IMR-90 (cell line): ENCODE measurements at regions not wholly inside any gene's neighbourhood (a gene's known extent, or its start where the extent isn't known, plus 50 kb on each side); places are given as distances from the start of the nearest gene placed in this dataset.

Experiments used
- ATAC-seq: fragments of 200-7000 bp; cut with Tn5 transposase; 2 replicates; pipeline ENCODE4 v1.9.1; 2020; ENCODE audit warnings: low read depth, mild to moderate bottlenecking, moderate library complexity
- BruUV-seq: library from RNA; stranded (reverse); fragments of 400-500 nt; replicated peaks from 2 replicates; lab custom pipeline; 2021; lab: Mats Ljungman, UMichigan
- CTCF ChIA-PET: fragments of 300-600 bp; formaldehyde crosslinking; extraction: SDS; loops from one replicate; lab custom pipeline; 2021; ENCODE audit warnings: antibody characterized with exemption; lab: Yijun Ruan, JAX
- POLR2A ChIA-PET: fragments of 300-600 bp; sonication (Branson Sonifier 250); formaldehyde crosslinking; loops from one replicate; lab custom pipeline; 2022; ENCODE audit warnings: antibody characterized with exemption; ENCODE audit not compliant: unreplicated experiment; lab: Charles Lee
- DNase-seq: peaks from one replicate; pipeline ENCODE4 v3.0.0; 2013
- H2AFZ ChIP-seq: replicated peaks from 2 replicates; pipeline ENCODE3; 2013; ENCODE audit warnings: low read length, mild to moderate bottlenecking; ENCODE audit not compliant: poor library complexity
- H2AK5ac ChIP-seq: 2 replicates; pipeline ENCODE4 v1.6.1; 2013; ENCODE audit warnings: low read depth, low read length, inconsistent platforms
- H2AK9ac ChIP-seq: replicated peaks from 2 replicates; pipeline ENCODE3; 2013; ENCODE audit warnings: mild to moderate bottlenecking, low read depth, low read length, moderate library complexity; ENCODE audit not compliant: poor library complexity
- H2BK120ac ChIP-seq: 2 replicates; pipeline ENCODE4 v1.6.1; 2013; ENCODE audit warnings: low read depth, low read length, inconsistent platforms
- H2BK15ac ChIP-seq: 3 replicates; pipeline ENCODE4 v1.6.1; 2013; ENCODE audit warnings: low read depth, low read length, inconsistent platforms
- H2BK20ac ChIP-seq: 2 replicates; pipeline ENCODE4 v1.6.1; 2013; ENCODE audit warnings: low read depth, mild to moderate bottlenecking, inconsistent platforms, low read length, moderate library complexity
- H2BK5ac ChIP-seq: 2 replicates; pipeline ENCODE4 v1.6.1; 2013; ENCODE audit warnings: mild to moderate bottlenecking, low read depth, low read length, inconsistent platforms; ENCODE audit not compliant: poor library complexity, severe bottlenecking
- H3K14ac ChIP-seq: replicated peaks from 2 replicates; pipeline ENCODE4 v1.6.1; 2013; ENCODE audit warnings: low read depth, low read length, inconsistent platforms
- H3K18ac ChIP-seq: 2 replicates; pipeline ENCODE4 v1.6.1; 2013; ENCODE audit warnings: low read depth, low read length, control low read depth
- H3K23ac ChIP-seq: 2 replicates; pipeline ENCODE4 v1.6.1; 2013; ENCODE audit warnings: low read depth, low read length, inconsistent platforms
- H3K27ac ChIP-seq: 2 replicates; pipeline ENCODE4 v1.5.1; 2013; ENCODE audit warnings: mild to moderate bottlenecking, control low read depth, low read length; ENCODE audit not compliant: insufficient read depth
- H3K27me3 ChIP-seq: 2 replicates; pipeline ENCODE4 v1.6.1; 2013; ENCODE audit warnings: low read length; ENCODE audit not compliant: control insufficient read depth, insufficient read depth
- H3K36me3 ChIP-seq: 2 replicates; pipeline ENCODE4 v1.6.1; 2013; ENCODE audit warnings: low read length, mixed read lengths; ENCODE audit not compliant: control insufficient read depth, insufficient read depth
- H3K4ac ChIP-seq: 2 replicates; pipeline ENCODE4 v1.6.1; 2013; ENCODE audit warnings: low read depth, low read length, inconsistent platforms
- H3K4me1 ChIP-seq: 2 replicates; pipeline ENCODE4 v1.6.1; 2013; ENCODE audit warnings: low read length, mixed read lengths; ENCODE audit not compliant: control insufficient read depth, insufficient read depth
- H3K4me2 ChIP-seq: 2 replicates; pipeline ENCODE4 v1.6.1; 2013; ENCODE audit warnings: low read depth, mild to moderate bottlenecking, control low read depth, low read length, moderate library complexity
- H3K4me3 ChIP-seq: 2 replicates; pipeline ENCODE4 v1.5.1; 2013; ENCODE audit warnings: low read depth, mild to moderate bottlenecking, control low read depth, low read length, moderate library complexity; ENCODE audit not compliant: insufficient read depth
- H3K56ac ChIP-seq: 2 replicates; pipeline ENCODE4 v1.6.1; 2013; ENCODE audit warnings: low read length, inconsistent platforms; ENCODE audit not compliant: insufficient read depth; ENCODE audit errors: extremely low read depth
- H3K79me1 ChIP-seq, 2 experiments: 2 replicates each; pipeline ENCODE4 v1.6.1; 2013; ENCODE audit warnings: low read length in 2 of 2, inconsistent platforms in 1 of 2, low read depth in 1 of 2
- H3K9ac ChIP-seq: 2 replicates; pipeline ENCODE4 v1.6.1; 2013; ENCODE audit warnings: low read depth, low read length, control low read depth
- H3K9me1 ChIP-seq: 2 replicates; pipeline ENCODE4 v1.6.1; 2013; ENCODE audit warnings: low read length, inconsistent platforms; ENCODE audit not compliant: insufficient read depth
- H3K9me3 ChIP-seq: 2 replicates; pipeline ENCODE4 v1.6.1; 2013; ENCODE audit warnings: low read length; ENCODE audit not compliant: control insufficient read depth, insufficient read depth
- H4K20me1 ChIP-seq: 2 replicates; pipeline ENCODE4 v1.6.1; 2013; ENCODE audit warnings: low read length, inconsistent platforms; ENCODE audit not compliant: insufficient read depth
- H4K5ac ChIP-seq: 2 replicates; pipeline ENCODE4 v1.6.1; 2013; ENCODE audit warnings: mild to moderate bottlenecking, low read depth, low read length, control low read depth
- H4K8ac ChIP-seq, 2 experiments: 2 replicates each; pipeline ENCODE4 v1.6.1; 2013; ENCODE audit warnings: low read depth in 2 of 2, low read length in 2 of 2, control low read depth in 1 of 2, inconsistent platforms in 1 of 2
- H4K91ac ChIP-seq: 2 replicates; pipeline ENCODE4 v1.6.1; 2013; ENCODE audit warnings: low read depth, low read length, inconsistent platforms; ENCODE audit not compliant: insufficient read depth
- RFX5 ChIP-seq: IDR thresholded peaks from 2 replicates; pipeline ENCODE4 v1.8.0; 2012; ENCODE audit warnings: low read depth, mild to moderate bottlenecking, low read length, moderate library complexity
- WGBS, 2 experiments: methylation state at CpG; one replicate each; pipeline versions ENCODE4 v1.1.5 to v1.1.7; 2013; ENCODE audit warnings: missing lambda C conversion rate in 2 of 2; ENCODE audit not compliant: insufficient read length in 1 of 2; ENCODE audit errors: extremely low coverage in 2 of 2; 5-methylcytosine and 5-hydroxymethylcytosine counted together
- dilution Hi-C: fragments of 300-500 bp; cut with HindIII; formaldehyde crosslinking; loops from one replicate; pipeline ENCODE4 v1.14.3; 2018; ENCODE audit warnings: low sequenced_read_pairs; ENCODE audit not compliant: unreplicated experiment
- in situ Hi-C: fragments of 300-500 bp; cut with MboI; formaldehyde crosslinking; loops from 3 replicates; pipeline ENCODE4 v1.14.3; 2019; ENCODE audit warnings: low sequenced_read_pairs, inconsistent platforms, mixed read lengths
- intact Hi-C: fragments of 100-400 bp; cut with micrococcal nuclease; formaldehyde crosslinking; loops from 2 replicates; pipeline ENCODE4 v1.10.0; 2022

GRCh38 chrX:114051667-114052315 is 532.1 kb upstream of the HTR2C start:
- POLR2A ChIA-PET: no interaction called here
- Histone ChIP-seq H3K18ac (no peak overlapping the region), H3K36me3 (no peaks in the 10 kb centered on the region), H3K4me1 (no peaks in the 10 kb centered on the region), H3K27me3 (no peaks in the 10 kb centered on the region), H2BK5ac (no peak overlapping the region), H4K8ac (no peak overlapping the region), H2AK9ac (no peak overlapping the region), H3K4me2 (no peak overlapping the region), H3K9me1 (no peaks in the 10 kb centered on the region), H3K9me3 (peaks cover 2% of the 10 kb centered on the region; the same call in 1 of the 2 replicates), H2BK120ac (no peak overlapping the region), H4K5ac (no peak overlapping the region), H3K4me3 (no peak overlapping the region), H3K4ac (no peak overlapping the region), H2AK5ac (no peak overlapping the region), H4K91ac (no peak overlapping the region), H2AFZ (no peak overlapping the region), H3K23ac (no peak overlapping the region), H3K56ac (no peak overlapping the region), H3K27ac (no peak overlapping the region), H3K14ac (no peak overlapping the region), H3K9ac (no peak overlapping the region), H2BK20ac (no peak overlapping the region), H4K20me1 (no peaks in the 10 kb centered on the region), H2BK15ac (no peak overlapping the region), H3K79me1 (no peaks in the 10 kb centered on the region)
- DNase-seq (no peak), ATAC-seq (no peak)
- intact Hi-C loops: no loop called here
- whole genome bisulfite sequencing, 2 experiments: 17% methylated on average over 1 of the region's 4 CpGs; no CpG with 5 or more reads in 1 of the 2 experiments
- no peak for TF ChIP-seq RFX5
- in situ Hi-C loops: no loop called here
- dilution Hi-C loops: no loop called here
- CTCF ChIA-PET: no interaction called here
- no TSS peak for BruUV-seq
